ENCODE measurements at regions not wholly inside any gene's neighbourhood (a gene's known extent, or its start where the extent isn't known, plus 50 kb on each side); places are given as distances from the start of the nearest gene placed in this dataset.

DNA sequence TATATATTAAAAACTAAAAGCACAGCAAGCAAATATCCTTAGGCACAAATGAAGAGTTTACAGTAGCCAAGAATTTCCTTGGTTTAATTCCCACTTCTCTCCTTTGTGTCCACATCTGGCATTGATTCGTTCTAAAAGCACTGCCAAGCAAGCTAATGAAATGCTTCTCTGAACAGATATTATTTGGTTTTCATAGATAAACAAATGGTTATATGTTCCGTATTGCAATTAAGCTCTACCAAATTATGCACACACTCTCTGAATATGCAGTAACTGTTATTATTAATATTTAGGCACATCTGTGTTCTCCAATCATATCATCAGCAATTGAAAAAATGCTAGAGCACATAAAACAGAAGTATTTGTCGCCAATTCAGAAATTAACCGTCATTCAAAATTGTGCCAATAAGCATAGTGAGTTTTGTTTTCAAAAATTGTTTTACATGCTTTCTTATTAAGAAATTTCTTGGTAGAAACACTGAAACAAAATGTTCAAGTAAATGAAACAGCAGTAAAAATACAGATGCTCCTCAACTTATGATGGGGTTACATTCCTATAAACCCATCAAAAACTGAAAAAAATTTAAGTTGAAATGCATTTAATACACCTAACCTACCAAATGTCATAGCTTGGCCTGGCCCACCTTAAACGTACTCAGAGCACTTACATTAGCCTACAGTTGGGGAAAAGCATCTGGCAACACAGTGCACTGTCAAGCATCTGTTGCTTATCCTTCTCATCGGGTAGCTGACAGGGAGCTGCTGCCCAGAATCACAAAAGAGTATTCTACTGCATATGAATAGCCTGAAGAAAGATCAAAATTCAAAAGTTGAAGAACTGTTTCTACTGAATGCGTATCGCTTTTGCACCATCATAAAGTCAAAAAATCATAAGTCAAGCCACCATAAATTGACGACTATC is 2134.7 kb downstream of the PCDH9 start:
- Histone ChIP-seq H2AFZ (ENCODE audit: low read length) (no peak overlapping the region), H3K9me3 (ENCODE audit: control insufficient read depth, low read depth, low read length) (no peaks in the 10 kb centered on the region), H3K23me2 (ENCODE audit: insufficient read length, low read depth, low read length, poor library complexity, severe bottlenecking) (no peaks in the 10 kb centered on the region), H2AK5ac (ENCODE audit: insufficient read length, low read length) (no peak overlapping the region), H3K27me3 (ENCODE audit: insufficient read depth, low read length) (no peaks in the 10 kb centered on the region), H3K56ac (ENCODE audit: insufficient read length, low read depth, low read length) (no peak overlapping the region), H3K4ac (ENCODE audit: low read depth, low read length) (no peak overlapping the region), H3K14ac (ENCODE audit: insufficient read depth, low read length) (no peak overlapping the region), H3T11ph (ENCODE audit: low read length) (no peak overlapping the region), H3K4me1 (ENCODE audit: insufficient read depth, low read length) (no peaks in the 10 kb centered on the region), H3K79me1 (ENCODE audit: insufficient read depth, low read depth, low read length, poor library complexity, severe bottlenecking) (no peaks in the 10 kb centered on the region), H4K20me1 (ENCODE audit: control insufficient read depth, insufficient read depth, insufficient read length) (no peaks in the 10 kb centered on the region), H3K4me2 (ENCODE audit: insufficient read depth, insufficient read length, low read length) (no peak overlapping the region), H2BK5ac (ENCODE audit: insufficient read length, low read length) (no peak overlapping the region), H3K9ac (ENCODE audit: extremely low read depth, insufficient read length, low read length) (no peak overlapping the region), H2BK120ac (ENCODE audit: low read depth, low read length, poor library complexity, severe bottlenecking) (no peak overlapping the region), H4K8ac (replicated peaks; ENCODE audit: insufficient read length, low read depth, low read length) (no peak overlapping the region), H4K91ac (ENCODE audit: insufficient read length, low read depth, low read length) (no peak overlapping the region), H2BK20ac (ENCODE audit: low read depth, low read length, poor library complexity, severe bottlenecking) (no peak overlapping the region), H4K5ac (ENCODE audit: insufficient read length, low read depth, low read length) (no peak overlapping the region), H2BK12ac (ENCODE audit: insufficient read length, low read depth, low read length) (no peak overlapping the region), H2BK15ac (ENCODE audit: low read depth, low read length) (no peak overlapping the region), H3K23ac (ENCODE audit: insufficient read length, low read depth, low read length) (no peak overlapping the region), H3K18ac (ENCODE audit: insufficient read length, low read depth, low read length) (no peak overlapping the region), H3K27ac (ENCODE audit: insufficient read length, low read depth, low read length) (no peak overlapping the region), H3K79me2 (ENCODE audit: insufficient read depth, low read length) (no peaks in the 10 kb centered on the region)
- no CpG with 5 or more reads among the region's 9 CpGs for WGBS (ENCODE audit: extremely low coverage, insufficient read length, low lambda C conversion rate)
- TF ChIP-seq, protein P1, sequence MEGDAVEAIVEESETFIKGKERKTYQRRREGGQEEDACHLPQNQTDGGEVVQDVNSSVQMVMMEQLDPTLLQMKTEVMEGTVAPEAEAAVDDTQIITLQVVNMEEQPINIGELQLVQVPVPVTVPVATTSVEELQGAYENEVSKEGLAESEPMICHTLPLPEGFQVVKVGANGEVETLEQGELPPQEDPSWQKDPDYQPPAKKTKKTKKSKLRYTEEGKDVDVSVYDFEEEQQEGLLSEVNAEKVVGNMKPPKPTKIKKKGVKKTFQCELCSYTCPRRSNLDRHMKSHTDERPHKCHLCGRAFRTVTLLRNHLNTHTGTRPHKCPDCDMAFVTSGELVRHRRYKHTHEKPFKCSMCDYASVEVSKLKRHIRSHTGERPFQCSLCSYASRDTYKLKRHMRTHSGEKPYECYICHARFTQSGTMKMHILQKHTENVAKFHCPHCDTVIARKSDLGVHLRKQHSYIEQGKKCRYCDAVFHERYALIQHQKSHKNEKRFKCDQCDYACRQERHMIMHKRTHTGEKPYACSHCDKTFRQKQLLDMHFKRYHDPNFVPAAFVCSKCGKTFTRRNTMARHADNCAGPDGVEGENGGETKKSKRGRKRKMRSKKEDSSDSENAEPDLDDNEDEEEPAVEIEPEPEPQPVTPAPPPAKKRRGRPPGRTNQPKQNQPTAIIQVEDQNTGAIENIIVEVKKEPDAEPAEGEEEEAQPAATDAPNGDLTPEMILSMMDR (conservative IDR thresholded peaks at IDR 0.05), result no peak
- no peaks in the 10 kb centered on the region for H3K27me3 Mint-ChIP-seq (ENCODE audit: low read depth)
- no peak for DNase-seq
- no peak overlapping the region for H3K4me3 Mint-ChIP-seq
- no peak overlapping the region for H3K27ac Mint-ChIP-seq
- H3K36me3 Mint-ChIP-seq (ENCODE audit: insufficient read depth in 1 of 3, low read depth in 3 of 3), result no peaks in the 10 kb centered on the region
- 0 out of 5 replicates have a peak, but pooled peaks cover 0 to 1% of the 10 kb centered on the region in 2 experiments for H3K9me3 Mint-ChIP-seq
- H3K4me1 Mint-ChIP-seq, result no peaks in the 10 kb centered on the region
